Thyroid gland (tissue), 4 donors: ENCODE measurements at regions not wholly inside any gene's neighbourhood (a gene's known extent, or its start where the extent isn't known, plus 50 kb on each side); places are given as distances from the start of the nearest gene placed in this dataset.

Experiments
- DNase-seq, 2 donors: peaks; one replicate each; pipeline ENCODE4 v3.0.0-alpha.2; 2019
- H3K27ac ChIP-seq, 3 donors: fragments of 200-600 bp; sonication (generic); 1 replicate in 2 of 3; 2 replicates in 1 of 3; pipeline ENCODE4 v1.5.1; 2016 to 2019; ENCODE audit warnings: mild to moderate bottlenecking in 1 of 3, moderate library complexity in 1 of 3
- H3K27me3 ChIP-seq: fragments of 200-600 bp; sonication (generic); one replicate; pipeline ENCODE4 v1.5.1; 2019
- H3K36me3 ChIP-seq, 2 donors: fragments of 200-600 bp; sonication (generic); one replicate each; pipeline ENCODE4 v1.5.1; 2016 to 2019
- H3K4me1 ChIP-seq, 2 donors: fragments of 200-600 bp; sonication (generic); one replicate each; pipeline ENCODE4 v1.5.1; 2017 to 2019
- H3K4me3 ChIP-seq, 3 donors: fragments of 200-600 bp; sonication (generic); replicated peaks in 1 of 3; 1 replicate in 2 of 3; 2 replicates in 1 of 3; pipeline ENCODE4 v1.5.1; 2016; ENCODE audit warnings: mild to moderate bottlenecking in 1 of 3
- H3K9me3 ChIP-seq: fragments of 200-600 bp; sonication (generic); one replicate; pipeline ENCODE4 v1.5.1; 2017
- POLR2A ChIP-seq, 2 donors: fragments of 450-650 bp; IDR thresholded peaks; one replicate each; pipeline ENCODE4 v1.6.1; 2017; ENCODE audit warnings: antibody characterized with exemption in 2 of 2, mild to moderate bottlenecking in 2 of 2, moderate library complexity in 1 of 2
- WGBS, 2 donors: methylation state at CpG; one replicate each; pipeline ENCODE4 v1.1.5; 2017; 5-methylcytosine and 5-hydroxymethylcytosine counted together
- intact Hi-C: fragments of 100-400 bp; cut with DNase I; formaldehyde crosslinking; loops from one replicate; pipeline ENCODE4 v1.15.1; 2023
- TF ChIP-seq, protein P1 (sequence below), 6 experiments: fragments of 200-600 bp in 3 of 6; fragments of 450-650 bp in 3 of 6; sonication (generic) in 3 of 6; IDR thresholded peaks; one replicate each; pipeline ENCODE4 v1.5.1; 2016 to 2019; ENCODE audit warnings: antibody characterized with exemption in 6 of 6, mild to moderate bottlenecking in 2 of 6, inconsistent platforms in 1 of 6, moderate library complexity in 1 of 6

DNA sequence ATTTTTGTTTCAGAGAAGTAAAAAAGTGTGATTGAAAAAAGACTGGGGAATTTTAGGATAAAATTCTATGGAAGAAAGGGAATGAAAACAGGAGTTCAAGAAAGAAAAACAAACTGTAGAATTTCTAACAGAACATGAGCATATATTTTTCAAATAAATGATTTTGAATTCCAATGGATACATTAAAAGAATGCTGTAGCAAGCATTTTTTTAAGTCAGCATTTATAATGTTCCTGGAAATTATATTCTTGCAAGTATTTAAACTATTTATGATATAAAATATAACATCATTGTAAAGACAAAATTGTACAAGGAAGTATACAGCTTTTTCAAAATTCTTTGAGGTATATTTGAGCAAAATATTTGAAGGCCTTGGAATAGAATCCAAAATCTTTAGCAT, 450.7 kb downstream of the AEBP2 start:
- H3K9me3 ChIP-seq = no peaks in the 10 kb centered on the region
- intact Hi-C loops = loop anchor here (10.0 kb wide), 1 partner anchor 145 kb away; no protein-coding TSS in a partner anchor

DNA sequence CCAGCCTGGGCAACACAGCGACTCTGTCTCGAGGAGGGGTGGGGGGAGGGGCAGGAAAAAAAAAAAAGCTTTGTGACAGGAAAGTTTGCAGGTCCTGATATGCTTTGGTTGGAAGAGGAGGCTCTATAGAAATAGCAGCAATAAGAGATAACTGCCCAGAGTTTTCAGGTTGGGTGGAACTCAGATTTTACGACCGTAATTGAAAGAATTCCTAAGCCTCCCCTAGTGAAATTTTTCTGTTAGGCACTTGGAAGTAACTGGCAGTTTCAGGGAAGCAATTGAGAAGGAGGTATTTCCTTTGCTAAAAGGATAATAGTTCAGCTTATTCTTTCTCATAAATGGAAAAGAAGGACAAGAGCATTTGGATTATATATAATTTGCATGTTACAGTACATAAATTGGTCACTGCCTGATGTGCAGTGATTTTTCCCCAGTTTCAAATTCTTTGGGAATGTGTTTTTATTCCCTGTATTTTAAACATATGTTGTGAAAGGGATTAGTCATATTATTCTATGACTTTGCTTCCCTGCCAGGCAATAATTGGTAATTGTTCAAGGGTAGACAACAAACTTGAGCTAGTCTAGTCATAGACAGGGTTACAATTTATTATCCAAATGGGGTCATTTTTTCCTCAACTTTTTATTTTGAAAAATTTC, 452.8 kb downstream of the AEBP2 start:
- Histone ChIP-seq H3K36me3 (no peaks in the 10 kb centered on the region), H3K27ac (no peak overlapping the region), H3K4me1 (no peaks in the 10 kb centered on the region), H3K9me3 (no peaks in the 10 kb centered on the region), H3K4me3 (no peak overlapping the region), H3K27me3 (no peaks in the 10 kb centered on the region)
- intact Hi-C loops = loop anchor here (10.0 kb wide), 1 partner anchor 147 kb away; no protein-coding TSS in a partner anchor
- TF ChIP-seq POLR2A (IDR thresholded peaks at IDR 0.05) = no peak
- TF ChIP-seq, protein P1, sequence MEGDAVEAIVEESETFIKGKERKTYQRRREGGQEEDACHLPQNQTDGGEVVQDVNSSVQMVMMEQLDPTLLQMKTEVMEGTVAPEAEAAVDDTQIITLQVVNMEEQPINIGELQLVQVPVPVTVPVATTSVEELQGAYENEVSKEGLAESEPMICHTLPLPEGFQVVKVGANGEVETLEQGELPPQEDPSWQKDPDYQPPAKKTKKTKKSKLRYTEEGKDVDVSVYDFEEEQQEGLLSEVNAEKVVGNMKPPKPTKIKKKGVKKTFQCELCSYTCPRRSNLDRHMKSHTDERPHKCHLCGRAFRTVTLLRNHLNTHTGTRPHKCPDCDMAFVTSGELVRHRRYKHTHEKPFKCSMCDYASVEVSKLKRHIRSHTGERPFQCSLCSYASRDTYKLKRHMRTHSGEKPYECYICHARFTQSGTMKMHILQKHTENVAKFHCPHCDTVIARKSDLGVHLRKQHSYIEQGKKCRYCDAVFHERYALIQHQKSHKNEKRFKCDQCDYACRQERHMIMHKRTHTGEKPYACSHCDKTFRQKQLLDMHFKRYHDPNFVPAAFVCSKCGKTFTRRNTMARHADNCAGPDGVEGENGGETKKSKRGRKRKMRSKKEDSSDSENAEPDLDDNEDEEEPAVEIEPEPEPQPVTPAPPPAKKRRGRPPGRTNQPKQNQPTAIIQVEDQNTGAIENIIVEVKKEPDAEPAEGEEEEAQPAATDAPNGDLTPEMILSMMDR (IDR thresholded peaks at IDR 0.05) = no peak
- no peak for DNase-seq
- 81 to 83% methylated on average over 4 of the region's 4 CpGs for WGBS, 2 donors

More for the DNA sequence above, 450.7 kb downstream of the AEBP2 start:
- Histone ChIP-seq H3K27ac (no peak overlapping the region), H3K4me3 (no peak overlapping the region), H3K27me3 (no peaks in the 10 kb centered on the region), H3K4me1 (peaks cover 9 to 10% of the 10 kb centered on the region in 2 donors), H3K36me3 (no peaks in the 10 kb centered on the region)
- no peak for TF ChIP-seq POLR2A (IDR thresholded peaks at IDR 0.05)
- TF ChIP-seq, protein P1 (IDR thresholded peaks at IDR 0.05) = no peak
- DNase-seq = no peak

DNA sequence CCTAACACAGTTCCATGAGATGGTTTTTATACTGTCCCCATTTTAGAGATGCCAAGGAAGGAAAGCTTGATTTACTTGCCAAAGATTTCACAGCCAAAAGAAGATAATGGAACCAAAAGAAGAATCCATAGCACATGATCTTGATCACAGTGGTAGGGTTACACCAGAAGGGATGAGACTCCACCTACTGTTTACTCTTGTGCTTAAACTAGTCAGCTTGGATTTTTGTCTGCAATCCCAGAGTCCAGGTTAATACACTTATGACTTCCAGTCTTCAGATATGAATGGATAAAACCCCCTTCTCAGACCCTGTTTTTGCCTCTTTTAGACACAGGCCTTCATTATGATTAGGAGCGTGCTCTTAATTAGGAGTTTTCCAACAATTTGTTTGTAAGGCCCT, 454.2 kb downstream of the AEBP2 start:
- Histone ChIP-seq H3K9me3 (no peaks in the 10 kb centered on the region), H3K4me3 (no peak overlapping the region), H3K36me3 (no peaks in the 10 kb centered on the region), H3K27me3 (no peaks in the 10 kb centered on the region), H3K4me1 (no peaks in the 10 kb centered on the region), H3K27ac (no peak overlapping the region)
- DNase-seq = no peak
- WGBS, 2 donors = 91 to 96% methylated on average over 1 of the region's 1 CpG
- intact Hi-C loops = loop anchor here (10.0 kb wide), 1 partner anchor 149 kb away; no protein-coding TSS in a partner anchor
- TF ChIP-seq, protein P1 (IDR thresholded peaks at IDR 0.05) = peak in 4 of 6 experiments; percentile 23 to 54 (median 36)
- TF ChIP-seq POLR2A (IDR thresholded peaks at IDR 0.05) = no peak

DNA sequence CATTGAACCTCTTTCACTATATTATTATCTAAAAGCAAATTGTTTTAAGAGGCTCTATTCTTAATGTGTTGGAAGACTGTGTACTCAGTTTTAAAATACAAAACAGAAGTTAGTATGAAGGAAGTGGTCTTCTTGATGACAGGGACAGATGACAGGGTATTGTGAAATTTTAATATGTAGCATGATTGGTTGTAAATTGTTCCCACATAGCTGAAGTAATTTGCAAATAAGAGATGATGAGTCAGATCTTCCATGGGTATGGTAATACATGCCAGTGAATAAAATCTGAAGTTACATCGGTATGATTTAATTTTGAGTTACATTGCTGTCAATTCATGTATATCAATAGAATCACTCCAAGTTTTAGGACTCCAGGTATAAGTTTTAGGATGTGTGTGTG, 454.8 kb downstream of the AEBP2 start:
- no peak for DNase-seq
- intact Hi-C loops = loop anchor here (10.0 kb wide), 1 partner anchor 149 kb away; no protein-coding TSS in a partner anchor
- TF ChIP-seq, protein P1 (IDR thresholded peaks at IDR 0.05) = no peak
- no peak for TF ChIP-seq POLR2A (IDR thresholded peaks at IDR 0.05)
- 86 to 89% methylated on average over 1 of the region's 1 CpG for WGBS, 2 donors
- no peaks in the 10 kb centered on the region for H3K36me3 ChIP-seq
- no peaks in the 10 kb centered on the region for H3K27me3 ChIP-seq
- H3K4me1 ChIP-seq = no peaks in the 10 kb centered on the region
- no peak overlapping the region for H3K4me3 ChIP-seq
- no peak overlapping the region for H3K27ac ChIP-seq
- no peaks in the 10 kb centered on the region for H3K9me3 ChIP-seq

DNA sequence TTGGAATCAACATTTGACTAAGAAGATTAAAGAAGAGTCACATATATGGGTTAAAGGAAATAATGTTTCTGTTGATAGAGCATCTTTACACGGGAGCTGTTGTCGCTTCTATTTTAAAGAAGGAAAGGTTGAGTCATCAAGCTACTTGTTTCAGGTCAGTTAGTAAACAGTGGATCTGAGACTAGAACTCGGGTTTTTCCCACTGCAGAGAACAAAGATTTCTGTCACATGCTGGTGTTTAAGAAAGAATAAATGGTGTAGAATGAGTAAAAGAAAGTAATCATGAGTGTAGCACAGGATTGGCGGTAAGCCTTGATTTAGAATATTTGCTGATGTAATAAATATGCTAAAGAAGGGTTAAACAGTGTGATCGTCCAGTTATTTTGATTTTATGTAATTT, 455.5 kb downstream of the AEBP2 start:
- whole genome bisulfite sequencing, 2 donors = 72 to 79% methylated on average over 5 of the region's 5 CpGs
- Histone ChIP-seq H3K27me3 (no peaks in the 10 kb centered on the region), H3K27ac (no peak overlapping the region), H3K36me3 (no peaks in the 10 kb centered on the region), H3K9me3 (no peaks in the 10 kb centered on the region), H3K4me3 (no peak overlapping the region), H3K4me1 (no peaks in the 10 kb centered on the region)
- no peak for DNase-seq
- intact Hi-C loops = loop anchor here (10.0 kb wide), 1 partner anchor 150 kb away; no protein-coding TSS in a partner anchor
- TF ChIP-seq, protein P1 (IDR thresholded peaks at IDR 0.05) = no peak
- no peak for TF ChIP-seq POLR2A (IDR thresholded peaks at IDR 0.05)
